H9 (cell line): ENCODE measurements at regions not wholly inside any gene's neighbourhood (a gene's known extent, or its start where the extent isn't known, plus 50 kb on each side); places are given as distances from the start of the nearest gene placed in this dataset.

Experiments
- DNase-seq: peaks from one replicate; pipeline ENCODE4 v3.0.0-alpha.2; 2017
- H2AFZ ChIP-seq: one replicate; pipeline ENCODE4 v1.6.1; 2013; ENCODE audit warnings: mild to moderate bottlenecking, low read length, control low read depth, moderate library complexity
- H2AK5ac ChIP-seq: 2 replicates; pipeline ENCODE4 v1.6.1; 2013; ENCODE audit warnings: low read length, control low read depth, mixed read lengths; ENCODE audit not compliant: insufficient read length
- H2BK120ac ChIP-seq: one replicate; pipeline ENCODE4 v1.6.1; 2013; ENCODE audit warnings: low read depth, mild to moderate bottlenecking, low read length, control low read depth, inconsistent platforms; ENCODE audit not compliant: poor library complexity, severe bottlenecking
- H2BK12ac ChIP-seq: 2 replicates; pipeline ENCODE4 v1.6.1; 2013; ENCODE audit warnings: low read length, control low read depth, mixed read lengths, low read depth; ENCODE audit not compliant: insufficient read length
- H2BK15ac ChIP-seq: 2 replicates; pipeline ENCODE4 v1.6.1; 2013; ENCODE audit warnings: low read depth, low read length, control low read depth
- H2BK20ac ChIP-seq: one replicate; pipeline ENCODE4 v1.6.1; 2013; ENCODE audit warnings: low read depth, mild to moderate bottlenecking, low read length, control low read depth, inconsistent platforms; ENCODE audit not compliant: poor library complexity, severe bottlenecking
- H2BK5ac ChIP-seq: 2 replicates; pipeline ENCODE4 v1.6.1; 2013; ENCODE audit warnings: low read length, control low read depth, mixed read lengths; ENCODE audit not compliant: insufficient read length
- H3K14ac ChIP-seq: 2 replicates; pipeline ENCODE4 v1.6.1; 2013; ENCODE audit warnings: low read length, control low read depth; ENCODE audit not compliant: insufficient read depth
- H3K18ac ChIP-seq: 2 replicates; pipeline ENCODE4 v1.6.1; 2013; ENCODE audit warnings: low read depth, mild to moderate bottlenecking, mixed read lengths, low read length, control low read depth; ENCODE audit not compliant: insufficient read length
- H3K23ac ChIP-seq: 2 replicates; pipeline ENCODE4 v1.6.1; 2013; ENCODE audit warnings: low read length, control low read depth, mixed read lengths, low read depth; ENCODE audit not compliant: insufficient read length
- H3K23me2 ChIP-seq: 2 replicates; pipeline ENCODE4 v1.6.1; 2013; ENCODE audit warnings: low read depth, mild to moderate bottlenecking, mixed read lengths, low read length, control low read depth; ENCODE audit not compliant: insufficient read length, poor library complexity, severe bottlenecking
- H3K27ac ChIP-seq: 2 replicates; pipeline ENCODE4 v1.5.1; 2013; ENCODE audit warnings: low read length, control low read depth, mixed read lengths, low read depth; ENCODE audit not compliant: insufficient read length
- H3K27me3 ChIP-seq: 2 replicates; pipeline ENCODE4 v1.6.1; 2013; ENCODE audit warnings: low read length, control low read depth, inconsistent platforms; ENCODE audit not compliant: insufficient read depth
- H3K4ac ChIP-seq: 2 replicates; pipeline ENCODE4 v1.6.1; 2013; ENCODE audit warnings: low read depth, mild to moderate bottlenecking, control low read depth, inconsistent platforms, low read length, moderate library complexity
- H3K4me1 ChIP-seq: 2 replicates; pipeline ENCODE4 v1.6.1; 2013; ENCODE audit warnings: low read length, control low read depth, inconsistent platforms; ENCODE audit not compliant: insufficient read depth
- H3K4me2 ChIP-seq: 2 replicates; pipeline ENCODE4 v1.6.1; 2013; ENCODE audit warnings: low read length, control low read depth, mixed read lengths; ENCODE audit not compliant: insufficient read length, insufficient read depth
- H3K56ac ChIP-seq: 2 replicates; pipeline ENCODE4 v1.6.1; 2013; ENCODE audit warnings: low read depth, mild to moderate bottlenecking, mixed read lengths, low read length, control low read depth; ENCODE audit not compliant: insufficient read length
- H3K79me1 ChIP-seq: 2 replicates; pipeline ENCODE4 v1.6.1; 2013; ENCODE audit warnings: low read depth, mild to moderate bottlenecking, moderate library complexity, low read length, control low read depth, inconsistent platforms; ENCODE audit not compliant: insufficient read depth, poor library complexity, severe bottlenecking
- H3K79me2 ChIP-seq: 2 replicates; pipeline ENCODE4 v1.6.1; 2013; ENCODE audit warnings: low read length, control low read depth, inconsistent platforms; ENCODE audit not compliant: insufficient read depth
- H3K9ac ChIP-seq: 2 replicates; pipeline ENCODE4 v1.6.1; 2013; ENCODE audit warnings: low read length, control low read depth, mixed read lengths; ENCODE audit not compliant: insufficient read length; ENCODE audit errors: extremely low read depth
- H3K9me3 ChIP-seq: one replicate; pipeline ENCODE4 v1.6.1; 2013; ENCODE audit warnings: low read depth, low read length, inconsistent platforms; ENCODE audit not compliant: control insufficient read depth
- H3T11ph ChIP-seq: one replicate; pipeline ENCODE4 v1.6.1; 2013; ENCODE audit warnings: mild to moderate bottlenecking, low read length, control low read depth, inconsistent platforms
- H4K20me1 ChIP-seq: one replicate; pipeline ENCODE4 v1.6.1; 2013; ENCODE audit not compliant: control insufficient read depth, insufficient read length, insufficient read depth
- H4K5ac ChIP-seq: 2 replicates; pipeline ENCODE4 v1.6.1; 2013; ENCODE audit warnings: low read depth, mild to moderate bottlenecking, mixed read lengths, low read length, control low read depth; ENCODE audit not compliant: insufficient read length
- H4K8ac ChIP-seq: replicated peaks from 2 replicates; pipeline ENCODE4 v1.6.1; 2013; ENCODE audit warnings: low read length, control low read depth, mixed read lengths, low read depth; ENCODE audit not compliant: insufficient read length
- H4K91ac ChIP-seq: 2 replicates; pipeline ENCODE4 v1.6.1; 2013; ENCODE audit warnings: low read depth, mild to moderate bottlenecking, moderate library complexity, mixed read lengths, low read length, control low read depth; ENCODE audit not compliant: insufficient read length
- H3K27ac Mint-ChIP-seq, 3 experiments: 2 replicates in 2 of 3; 3 replicates in 1 of 3; pipeline ENCODE4 v1.8.0; 2020 to 2021; ENCODE audit warnings: mixed read lengths in 3 of 3, mild to moderate bottlenecking in 1 of 3, moderate library complexity in 1 of 3
- H3K27me3 Mint-ChIP-seq: 2 replicates; pipeline ENCODE4 v1.8.0; 2021; ENCODE audit warnings: low read depth, mild to moderate bottlenecking, moderate library complexity, mixed read lengths
- H3K36me3 Mint-ChIP-seq, 3 experiments: 2 replicates in 2 of 3; 3 replicates in 1 of 3; pipeline ENCODE4 v1.8.0; 2020 to 2021; ENCODE audit warnings: low read depth in 3 of 3, mixed read lengths in 3 of 3; ENCODE audit not compliant: insufficient read depth in 1 of 3
- H3K4me1 Mint-ChIP-seq, 2 experiments: 2 replicates each; pipeline ENCODE4 v1.8.0; 2020; ENCODE audit warnings: mixed read lengths in 2 of 2
- H3K4me3 Mint-ChIP-seq, 2 experiments: 2 replicates in 1 of 2; 3 replicates in 1 of 2; pipeline ENCODE4 v1.8.0; 2020 to 2021; ENCODE audit warnings: mild to moderate bottlenecking in 2 of 2, mixed read lengths in 2 of 2, moderate library complexity in 1 of 2
- H3K9me3 Mint-ChIP-seq, 2 experiments: 2 replicates in 1 of 2; 3 replicates in 1 of 2; pipeline ENCODE4 v1.8.0; 2020; ENCODE audit warnings: mild to moderate bottlenecking in 2 of 2, mixed read lengths in 2 of 2, moderate library complexity in 1 of 2
- CTCF ChIP-seq: fragments of 200-600 bp; sonication (generic); conservative IDR thresholded peaks from 3 replicates; pipeline ENCODE4 v1.8.0; 2021; ENCODE audit warnings: antibody characterized with exemption, mild to moderate bottlenecking

- no peaks in the 10 kb centered on the region for H3K4me1 ChIP-seq
- no peak overlapping the region for H2BK20ac ChIP-seq
- H3K27ac ChIP-seq = no peak overlapping the region
- no peak overlapping the region for H3K4me2 ChIP-seq
- H3K9me3 Mint-ChIP-seq = peaks cover 7 to 8% of the 10 kb centered on the region in 2 experiments; a peak in 3 of 5 replicates
- H3K27me3 Mint-ChIP-seq = no peaks in the 10 kb centered on the region; the same call in none of the 2 replicates
- no peak overlapping the region for H3K4ac ChIP-seq
- H4K8ac ChIP-seq = no peak overlapping the region
- H2BK5ac ChIP-seq = no peak overlapping the region
- no peak overlapping the region for H3K4me3 Mint-ChIP-seq
- H4K91ac ChIP-seq = no peak overlapping the region
- TF ChIP-seq CTCF = no peak
- no peak overlapping the region for H3K27ac Mint-ChIP-seq
- H2BK120ac ChIP-seq = no peak overlapping the region
- no peak overlapping the region for H3K18ac ChIP-seq
- peaks cover 0 to 9% (median 8%) of the 10 kb centered on the region in 3 experiments; a peak in 4 of 7 replicates for H3K36me3 Mint-ChIP-seq
- H2BK15ac ChIP-seq = no peak overlapping the region
- no peak overlapping the region for H2AFZ ChIP-seq
- DNase-seq = no peak
- H3K9ac ChIP-seq = no peak overlapping the region
- H2BK12ac ChIP-seq = no peak overlapping the region
- peaks cover 0 to 5% of the 10 kb centered on the region in 2 experiments; a peak in 1 of 4 replicates for H3K4me1 Mint-ChIP-seq
- H4K5ac ChIP-seq = no peak overlapping the region
- H3K23ac ChIP-seq = no peak overlapping the region
- no peaks in the 10 kb centered on the region for H3K79me2 ChIP-seq
- H3K14ac ChIP-seq = no peak overlapping the region
- no peak overlapping the region for H3K56ac ChIP-seq
- no peaks in the 10 kb centered on the region for H3K23me2 ChIP-seq
- H3K9me3 ChIP-seq = no peaks in the 10 kb centered on the region
- H2AK5ac ChIP-seq = no peak overlapping the region
- H3K79me1 ChIP-seq = no peaks in the 10 kb centered on the region
- no peaks in the 10 kb centered on the region for H4K20me1 ChIP-seq
- H3T11ph ChIP-seq = no peak overlapping the region
- no peaks in the 10 kb centered on the region for H3K27me3 ChIP-seq
Measured at GRCh38 chr4:11081006-11081405, 347.7 kb downstream of the HS3ST1 start.
